CD14-positive monocyte (primary cell): ENCODE measurements at regions not wholly inside any gene's neighbourhood (a gene's known extent, or its start where the extent isn't known, plus 50 kb on each side); places are given as distances from the start of the nearest gene placed in this dataset.

Experiments used
- DNase-seq, 3 donors: peaks; one replicate each; pipeline ENCODE4 v3.0.0-alpha.2; 2011 to 2022
- H2AFZ ChIP-seq: 2 replicates; pipeline ENCODE4 v1.6.0; 2012; ENCODE audit warnings: mild to moderate bottlenecking, low read depth, low read length, inconsistent platforms; ENCODE audit not compliant: insufficient read depth, poor library complexity, severe bottlenecking
- H3K27ac ChIP-seq, 2 donors: 1 replicate in 1 of 2; 2 replicates in 1 of 2; pipeline ENCODE4 v1.5.1; 2012 to 2013; ENCODE audit warnings: low read length in 2 of 2, control low read depth in 1 of 2, inconsistent platforms in 1 of 2, low read depth in 1 of 2, mild to moderate bottlenecking in 1 of 2
- H3K27me3 ChIP-seq, 2 donors: one replicate each; pipeline versions ENCODE4 v1.6.0 to v1.6.1; 2011 to 2013; ENCODE audit warnings: low read length in 2 of 2; ENCODE audit not compliant: control insufficient read depth in 2 of 2, insufficient read depth in 2 of 2
- H3K36me3 ChIP-seq, 2 donors: replicated peaks in 1 of 2; 1 replicate in 1 of 2; 2 replicates in 1 of 2; pipeline versions ENCODE4 v1.5.1 to v1.6.1; 2012 to 2013; ENCODE audit warnings: low read length in 2 of 2, control low read depth in 1 of 2, inconsistent platforms in 1 of 2, mild to moderate bottlenecking in 1 of 2; ENCODE audit not compliant: insufficient read depth in 2 of 2, control insufficient read depth in 1 of 2
- H3K4me1 ChIP-seq, 2 donors: 1 replicate in 1 of 2; 2 replicates in 1 of 2; pipeline versions ENCODE4 v1.5.1 to v1.6.1; 2012 to 2013; ENCODE audit warnings: low read length in 2 of 2, control low read depth in 1 of 2, inconsistent platforms in 1 of 2, mild to moderate bottlenecking in 1 of 2, moderate library complexity in 1 of 2; ENCODE audit not compliant: insufficient read depth in 2 of 2, control insufficient read depth in 1 of 2
- H3K4me2 ChIP-seq: replicated peaks from 2 replicates; pipeline ENCODE3; 2012; ENCODE audit warnings: low read length, moderate library complexity, mild to moderate bottlenecking; ENCODE audit not compliant: poor library complexity, severe bottlenecking; ENCODE audit errors: extremely low read depth
- H3K4me3 ChIP-seq, 3 experiments: fragments of 200-600 bp in 1 of 3; sonication (generic) in 1 of 3; replicated peaks in 1 of 3; 1 replicate in 2 of 3; 2 replicates in 1 of 3; pipeline ENCODE4 v1.5.1; 2011 to 2013; ENCODE audit warnings: low read length in 3 of 3, mild to moderate bottlenecking in 3 of 3, control low read depth in 2 of 3, low read depth in 2 of 3, inconsistent platforms in 1 of 3, moderate library complexity in 1 of 3
- H3K79me2 ChIP-seq: 2 replicates; pipeline ENCODE4 v1.6.0; 2012; ENCODE audit warnings: mild to moderate bottlenecking, control low read depth, inconsistent platforms, low read length, moderate library complexity; ENCODE audit not compliant: insufficient read depth
- H3K9ac ChIP-seq: 2 replicates; pipeline ENCODE4 v1.6.0; 2017; ENCODE audit warnings: low read length, mild to moderate bottlenecking; ENCODE audit not compliant: insufficient read depth, poor library complexity, severe bottlenecking
- H3K9me3 ChIP-seq, 2 donors: replicated peaks in 1 of 2; 1 replicate in 1 of 2; 2 replicates in 1 of 2; pipeline versions ENCODE4 v1.5.1 to v1.6.1; 2012 to 2013; ENCODE audit warnings: low read length in 2 of 2, control low read depth in 1 of 2; ENCODE audit not compliant: control insufficient read depth in 1 of 2, insufficient read depth in 1 of 2
- H4K20me1 ChIP-seq: 2 replicates; pipeline ENCODE4 v1.6.0; 2012; ENCODE audit warnings: mild to moderate bottlenecking, low read length, control low read depth, moderate library complexity; ENCODE audit not compliant: insufficient read depth
- H3K27ac Mint-ChIP-seq, 7 donors: one replicate each; pipeline ENCODE4 v1.8.0; 2020; ENCODE audit warnings: mild to moderate bottlenecking in 7 of 7, mixed read lengths in 7 of 7, moderate library complexity in 6 of 7, inconsistent platforms in 2 of 7
- H3K27me3 Mint-ChIP-seq, 3 donors: one replicate each; pipeline ENCODE4 v1.8.0; 2021 to 2022; ENCODE audit warnings: low read depth in 3 of 3, mild to moderate bottlenecking in 3 of 3, mixed read lengths in 3 of 3, moderate library complexity in 3 of 3, inconsistent platforms in 1 of 3
- H3K36me3 Mint-ChIP-seq, 2 donors: one replicate each; pipeline ENCODE4 v1.8.0; 2020; ENCODE audit warnings: mixed read lengths in 2 of 2, inconsistent platforms in 1 of 2, mild to moderate bottlenecking in 1 of 2
- H3K4me1 Mint-ChIP-seq: one replicate; pipeline ENCODE4 v1.8.0; 2020; ENCODE audit warnings: mild to moderate bottlenecking, mixed read lengths
- H3K4me3 Mint-ChIP-seq, 2 donors: one replicate each; pipeline ENCODE4 v1.8.0; 2020; ENCODE audit warnings: mild to moderate bottlenecking in 2 of 2, mixed read lengths in 2 of 2, moderate library complexity in 1 of 2
- H3K9me3 Mint-ChIP-seq, 7 donors: one replicate each; pipeline ENCODE4 v1.8.0; 2020 to 2022; ENCODE audit warnings: mixed read lengths in 7 of 7, mild to moderate bottlenecking in 6 of 7, moderate library complexity in 6 of 7, inconsistent platforms in 2 of 7
- WGBS: methylation state at CpG from one replicate; pipeline ENCODE4 v1.1.5; 2013; ENCODE audit warnings: missing lambda C conversion rate; ENCODE audit not compliant: insufficient coverage; 5-methylcytosine and 5-hydroxymethylcytosine counted together
- intact Hi-C, 2 donors: fragments of 100-400 bp; cut with micrococcal nuclease; formaldehyde crosslinking; loops; one replicate each; pipeline versions ENCODE4 v1.15.0 to v1.15.1; 2023
- TF ChIP-seq, protein P1 (sequence below): fragments of 200-600 bp; IDR thresholded peaks from one replicate; pipeline ENCODE4 v1.8.0; 2022; ENCODE audit warnings: antibody characterized with exemption, mild to moderate bottlenecking

DNA sequence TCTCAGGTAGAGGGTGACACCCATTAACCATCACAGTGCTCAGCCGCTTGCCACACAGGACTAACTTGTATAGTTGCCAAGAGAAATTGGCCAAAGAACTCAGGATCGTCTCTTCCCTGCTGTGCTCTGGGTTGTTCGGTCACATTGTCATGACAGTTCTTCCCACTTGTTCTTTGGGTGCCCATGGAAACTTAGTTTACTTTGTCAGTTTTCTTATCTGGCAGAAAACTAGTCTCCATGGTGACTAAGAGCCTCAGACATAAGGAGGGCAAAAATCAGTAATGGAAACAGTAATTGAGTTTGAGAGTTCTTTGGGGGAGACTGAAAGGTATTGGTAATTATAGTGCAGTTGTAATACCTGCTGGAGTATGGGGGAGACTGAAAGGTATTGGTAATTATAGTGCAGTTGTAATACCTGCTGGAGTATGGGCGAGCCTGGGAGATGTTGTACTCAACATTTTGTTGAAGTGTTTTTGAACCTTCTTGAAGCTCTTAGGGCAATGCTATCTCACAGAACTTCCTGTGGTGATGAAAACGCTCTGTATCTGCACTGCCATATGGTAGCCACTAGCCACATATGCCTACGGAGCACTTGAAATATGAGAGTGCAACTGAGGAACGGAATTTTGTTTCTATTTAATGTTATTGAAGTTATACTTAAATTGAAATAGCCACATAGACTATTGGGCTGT lies 95.2 kb upstream of the HDGFL1 start:
- no peak overlapping the region for H3K4me3 Mint-ChIP-seq
- peaks cover 0 to 10% (median 5%) of the 10 kb centered on the region in 7 donors for H3K9me3 Mint-ChIP-seq
- Histone ChIP-seq H3K79me2 (no peaks in the 10 kb centered on the region), H3K27me3 (no peaks in the 10 kb centered on the region), H3K36me3 (no peaks in the 10 kb centered on the region), H3K27ac (no peak overlapping the region), H3K9ac (no peak overlapping the region), H4K20me1 (no peaks in the 10 kb centered on the region), H3K4me3 (no peak overlapping the region), H3K4me1 (peaks cover 7 to 8% of the 10 kb centered on the region in 2 donors), H2AFZ (no peak overlapping the region), H3K9me3 (peaks cover 0 to 3% of the 10 kb centered on the region in 2 donors), H3K4me2 (no peak overlapping the region)
- no peaks in the 10 kb centered on the region for H3K36me3 Mint-ChIP-seq
- H3K27ac Mint-ChIP-seq: no peak overlapping the region
- peaks cover 0 to 4% (median 0%) of the 10 kb centered on the region in 3 donors for H3K27me3 Mint-ChIP-seq
- intact Hi-C loops: no loop called here
- WGBS: 73% methylated on average over 3 of the region's 7 CpGs
- TF ChIP-seq, protein P1, sequence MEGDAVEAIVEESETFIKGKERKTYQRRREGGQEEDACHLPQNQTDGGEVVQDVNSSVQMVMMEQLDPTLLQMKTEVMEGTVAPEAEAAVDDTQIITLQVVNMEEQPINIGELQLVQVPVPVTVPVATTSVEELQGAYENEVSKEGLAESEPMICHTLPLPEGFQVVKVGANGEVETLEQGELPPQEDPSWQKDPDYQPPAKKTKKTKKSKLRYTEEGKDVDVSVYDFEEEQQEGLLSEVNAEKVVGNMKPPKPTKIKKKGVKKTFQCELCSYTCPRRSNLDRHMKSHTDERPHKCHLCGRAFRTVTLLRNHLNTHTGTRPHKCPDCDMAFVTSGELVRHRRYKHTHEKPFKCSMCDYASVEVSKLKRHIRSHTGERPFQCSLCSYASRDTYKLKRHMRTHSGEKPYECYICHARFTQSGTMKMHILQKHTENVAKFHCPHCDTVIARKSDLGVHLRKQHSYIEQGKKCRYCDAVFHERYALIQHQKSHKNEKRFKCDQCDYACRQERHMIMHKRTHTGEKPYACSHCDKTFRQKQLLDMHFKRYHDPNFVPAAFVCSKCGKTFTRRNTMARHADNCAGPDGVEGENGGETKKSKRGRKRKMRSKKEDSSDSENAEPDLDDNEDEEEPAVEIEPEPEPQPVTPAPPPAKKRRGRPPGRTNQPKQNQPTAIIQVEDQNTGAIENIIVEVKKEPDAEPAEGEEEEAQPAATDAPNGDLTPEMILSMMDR: no peak
- peaks cover 12% of the 10 kb centered on the region for H3K4me1 Mint-ChIP-seq
- DNase-seq: no peak

GRCh38 chr6:22476811-22477390 lies 92.5 kb upstream of the HDGFL1 start:
- no peaks in the 10 kb centered on the region for H3K79me2 ChIP-seq
- H3K4me3 ChIP-seq: no peak overlapping the region
- no peak overlapping the region for H2AFZ ChIP-seq
- peaks cover 0 to 3% of the 10 kb centered on the region in 2 donors for H3K9me3 ChIP-seq
- DNase-seq: no peak
- no peak overlapping the region for H3K4me2 ChIP-seq
- peaks cover under 1% of the 10 kb centered on the region for H3K4me1 Mint-ChIP-seq
- H3K27ac ChIP-seq: no peak overlapping the region
- H3K4me1 ChIP-seq: no peaks in the 10 kb centered on the region
- no peak overlapping the region for H3K4me3 Mint-ChIP-seq
- TF ChIP-seq, protein P1: no peak
- H3K27me3 Mint-ChIP-seq: peaks cover 0 to 4% (median 0%) of the 10 kb centered on the region in 3 donors
- no peak overlapping the region for H3K27ac Mint-ChIP-seq
- peaks cover 2 to 15% (median 9%) of the 10 kb centered on the region in 7 donors for H3K9me3 Mint-ChIP-seq
- intact Hi-C loops: no loop called here
- H3K36me3 Mint-ChIP-seq: no peaks in the 10 kb centered on the region
- no peaks in the 10 kb centered on the region for H3K36me3 ChIP-seq
- no peaks in the 10 kb centered on the region for H4K20me1 ChIP-seq
- no peaks in the 10 kb centered on the region for H3K27me3 ChIP-seq
- H3K9ac ChIP-seq: no peak overlapping the region
- 80% methylated on average over 1 of the region's 4 CpGs for WGBS
